HCEC 1CT (cell line): ENCODE measurements at regions not wholly inside any gene's neighbourhood (a gene's known extent, or its start where the extent isn't known, plus 50 kb on each side); places are given as distances from the start of the nearest gene placed in this dataset.
A peak's percentile ranks its signal among the peaks of the same experiment; 100 is the strongest.
"Not testable (repeated sequence)": the region's sequence is repeated elsewhere in the genome, so short reads cannot be mapped to it uniquely, and the experiment has no call there.

Experiments used
- DNase-seq: peaks from one replicate; pipeline ENCODE4 v3.0.0-alpha.2; 2017

DNA sequence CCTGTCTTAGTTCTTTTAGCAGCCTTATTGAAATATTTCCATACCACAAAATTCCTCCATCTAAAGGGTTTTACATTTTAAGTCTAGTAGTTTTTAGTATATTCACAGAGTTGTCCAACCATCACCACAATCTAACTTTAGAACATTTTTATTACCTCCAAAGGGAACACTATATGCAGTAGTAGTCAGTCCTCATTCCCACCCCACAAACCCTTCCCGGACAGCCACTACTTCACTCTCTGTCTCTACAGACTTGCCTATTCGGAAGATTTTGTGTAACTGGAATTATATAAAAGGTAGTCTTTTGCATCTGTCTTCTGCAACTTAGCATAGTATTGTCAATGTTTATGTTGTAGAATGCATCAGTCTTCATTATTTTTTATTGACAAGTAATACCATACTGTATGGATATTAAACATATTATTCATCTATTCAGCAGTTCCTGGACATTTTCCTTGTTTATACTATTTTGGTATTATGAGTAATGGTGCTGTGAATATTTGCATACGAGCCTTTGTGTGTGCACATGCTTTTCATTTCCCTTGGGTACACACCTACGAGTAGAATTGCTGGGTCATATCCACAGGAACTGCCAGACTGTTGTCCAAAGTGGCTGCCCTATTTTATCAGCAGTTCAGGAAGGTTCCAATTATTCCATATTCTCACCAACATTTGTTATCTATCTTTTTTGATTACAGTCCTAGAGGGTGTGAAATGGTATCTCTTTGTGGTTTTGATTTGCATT lies 60.9 kb upstream of the LANCL2 start:
- peak; percentile 15 for DNase-seq

DNA sequence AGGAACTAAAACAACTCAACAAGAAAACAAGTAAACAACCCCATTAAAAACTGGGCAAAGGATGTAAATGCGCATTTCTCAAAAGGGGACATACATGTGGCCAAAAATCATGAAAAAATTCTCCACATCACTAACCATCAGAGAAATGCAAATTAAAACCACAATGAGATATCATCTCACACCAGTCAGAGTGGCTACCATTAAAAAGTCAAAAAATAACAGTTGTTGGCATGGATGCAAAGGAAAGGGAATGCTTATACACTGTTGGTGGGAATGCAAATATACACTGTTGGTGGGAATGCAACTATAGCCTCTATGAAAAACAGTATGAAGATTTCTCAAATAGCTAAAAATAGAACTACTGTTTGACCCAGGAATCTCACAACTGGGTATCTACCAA lies 60.0 kb upstream of the LANCL2 start:
- no peak for DNase-seq

DNA sequence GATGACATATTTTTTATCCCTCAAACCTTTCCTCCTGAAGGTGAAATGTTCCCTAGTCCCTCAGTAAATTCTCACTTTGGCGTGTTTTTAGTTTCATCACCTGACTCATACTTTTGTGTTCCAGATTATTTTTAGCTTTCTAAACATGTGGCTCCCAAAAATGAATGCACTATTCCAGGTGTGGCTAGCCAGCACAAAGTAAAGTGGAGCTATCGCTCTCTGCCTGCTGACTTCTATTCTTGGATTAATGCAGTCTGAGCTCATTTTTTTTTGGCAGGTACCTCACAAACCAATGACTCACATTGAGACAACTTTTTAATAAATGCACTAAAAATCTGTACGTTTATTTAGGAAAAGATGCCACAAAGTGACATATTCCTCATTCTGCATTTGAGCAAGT lies 58.8 kb upstream of the LANCL2 start:
- no peak for DNase-seq

DNA sequence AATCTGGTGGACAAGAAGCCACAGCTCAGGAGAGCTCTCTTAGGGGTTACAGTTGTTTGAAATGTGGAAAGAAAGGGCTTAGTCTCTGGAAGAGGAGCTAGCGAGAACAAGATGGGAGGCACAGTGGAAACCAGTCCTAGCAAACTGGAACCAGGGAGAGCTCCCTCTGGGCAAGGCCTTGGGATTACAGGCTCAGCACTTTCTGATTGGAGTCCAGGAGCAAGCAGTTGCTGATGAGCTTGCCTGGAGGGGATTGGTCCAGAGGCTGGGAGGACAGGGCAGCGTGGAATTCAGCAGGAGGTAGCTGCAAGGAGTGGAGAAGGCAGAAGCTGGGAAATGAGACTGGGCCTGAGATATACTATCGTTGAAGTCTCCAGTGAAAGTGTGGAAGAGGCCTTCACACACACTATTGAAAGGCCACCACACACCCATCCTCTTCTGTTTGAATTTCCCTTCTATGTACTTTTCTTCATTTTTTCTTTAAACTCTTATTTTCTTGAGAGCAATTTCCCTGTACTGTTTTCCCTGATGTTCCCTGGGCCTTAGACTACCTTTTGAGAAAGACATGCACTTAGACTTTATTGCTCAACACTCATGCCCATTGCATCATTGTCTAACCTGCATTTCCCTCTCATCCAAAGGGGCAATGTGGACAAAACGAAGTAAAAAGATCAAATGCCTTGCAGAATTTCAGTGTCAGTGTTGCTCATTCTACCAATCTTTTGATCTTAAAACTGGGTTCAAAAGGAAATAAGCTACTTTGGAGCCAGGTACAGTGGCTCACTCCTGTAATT lies 57.8 kb upstream of the LANCL2 start:
- peak; percentile 18 for DNase-seq

DNA sequence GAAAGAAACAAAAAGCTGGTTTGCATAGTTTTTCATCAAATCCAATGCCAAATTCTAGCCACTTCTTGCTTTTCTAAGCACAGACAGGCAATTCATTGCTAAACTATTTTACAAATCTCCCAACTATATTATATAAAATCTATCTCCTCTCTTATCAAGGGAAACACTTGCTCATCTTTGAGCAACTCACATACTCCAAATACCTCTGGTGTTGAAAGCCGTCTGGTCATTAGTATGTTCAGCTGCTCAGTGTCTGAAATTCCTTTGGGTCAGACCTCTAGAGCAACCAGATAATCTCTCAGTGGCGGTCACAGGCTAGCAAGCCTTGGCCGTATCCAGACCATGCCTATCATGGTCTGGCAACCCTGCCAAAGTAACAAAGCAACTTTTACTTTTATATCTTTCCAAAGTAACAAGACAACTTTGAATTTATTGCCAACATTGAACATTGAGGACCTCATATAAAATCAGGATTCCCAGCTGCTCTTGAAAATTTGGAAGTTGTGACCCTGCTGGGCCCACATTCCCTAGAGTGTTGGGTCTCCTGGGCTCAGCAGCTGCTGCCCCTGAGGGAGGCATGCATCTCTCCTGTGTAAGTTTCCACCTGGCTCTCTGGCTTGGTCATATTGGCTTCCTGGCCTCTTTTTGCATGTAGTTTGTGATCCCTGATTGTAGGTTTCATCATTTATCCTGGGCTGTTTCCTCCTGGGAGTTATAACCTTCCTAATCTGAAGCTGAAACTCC lies 56.8 kb upstream of the LANCL2 start:
- peak; percentile 65 for DNase-seq

DNA sequence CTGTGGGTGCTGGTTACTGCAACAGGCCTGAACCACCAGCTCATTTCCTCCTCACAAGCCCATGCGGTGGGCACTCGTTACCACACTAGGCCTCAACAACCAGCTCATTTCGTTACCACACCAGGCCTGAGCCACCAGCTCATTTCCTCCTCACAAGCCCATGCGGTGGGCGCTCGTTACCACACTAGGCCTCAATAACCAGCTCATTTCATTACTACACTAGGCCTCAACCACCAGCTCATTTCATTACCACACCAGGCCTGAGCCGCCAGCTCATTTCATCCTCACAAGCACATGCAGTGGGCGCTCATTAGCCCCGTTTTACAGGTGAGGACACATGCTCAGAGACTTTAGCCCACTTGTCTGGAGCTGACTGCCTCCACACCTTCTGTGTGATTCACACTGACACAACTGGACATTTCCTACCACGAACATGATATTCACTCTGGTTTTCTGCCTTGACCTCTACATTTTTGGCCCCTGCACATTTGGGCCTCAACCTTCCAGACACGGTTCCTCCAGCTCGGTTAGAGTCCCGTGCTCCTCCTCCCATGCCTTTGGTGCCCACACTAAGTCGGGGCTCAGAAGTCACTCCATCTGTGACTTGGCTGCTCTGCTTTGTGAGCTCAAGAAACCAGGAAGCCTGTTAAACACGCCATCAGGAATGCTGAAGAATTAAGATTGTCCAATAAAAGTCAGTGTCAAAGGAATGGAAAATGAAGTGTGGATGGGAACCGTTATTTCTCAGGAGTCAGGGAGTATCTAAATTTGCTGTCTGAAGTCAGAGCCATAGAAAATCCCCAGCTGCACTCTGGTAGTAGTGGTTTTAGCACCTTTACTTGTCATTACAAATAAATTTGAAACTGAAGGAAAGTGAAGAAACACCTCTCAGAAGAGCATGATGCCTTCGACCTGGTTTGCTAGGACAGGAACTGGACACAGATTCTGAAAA lies 55.8 kb upstream of the LANCL2 start:
- no peak for DNase-seq

DNA sequence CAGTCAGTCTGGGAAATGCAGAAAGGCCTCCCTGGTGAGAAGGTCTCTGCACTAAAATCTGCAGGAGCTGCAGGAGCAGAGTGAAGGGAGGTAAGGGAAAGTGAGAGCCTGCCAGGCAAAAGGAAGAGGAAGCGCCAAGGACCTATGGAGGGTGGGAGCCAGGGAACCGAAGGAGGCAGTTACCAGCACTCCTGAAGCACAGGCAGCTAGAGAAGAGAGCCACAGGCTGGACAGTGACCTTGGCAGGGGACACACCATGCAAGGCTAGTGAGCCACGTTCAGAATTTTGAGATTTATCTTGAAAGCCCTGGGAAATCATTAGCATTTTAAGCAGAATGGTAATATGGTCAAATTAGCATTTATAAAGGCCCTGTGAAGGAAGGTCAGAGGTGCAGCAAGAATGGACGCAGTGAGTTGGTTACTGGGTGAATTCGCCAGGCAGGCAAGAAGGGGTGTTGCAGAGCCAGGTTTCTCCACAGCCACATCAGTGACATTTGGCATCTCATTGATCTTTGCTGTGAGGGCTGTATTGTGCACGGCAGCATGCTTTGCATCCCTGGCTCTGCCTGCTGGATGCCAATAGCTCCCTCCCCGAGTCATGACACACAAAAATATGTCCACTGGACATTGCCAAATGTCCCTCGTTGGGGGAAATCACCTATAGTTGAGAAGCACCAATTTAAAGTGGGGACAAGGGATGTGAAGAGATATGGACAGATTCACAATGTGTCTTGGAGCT lies 54.7 kb upstream of the LANCL2 start:
- DNase-seq: no peak

DNA sequence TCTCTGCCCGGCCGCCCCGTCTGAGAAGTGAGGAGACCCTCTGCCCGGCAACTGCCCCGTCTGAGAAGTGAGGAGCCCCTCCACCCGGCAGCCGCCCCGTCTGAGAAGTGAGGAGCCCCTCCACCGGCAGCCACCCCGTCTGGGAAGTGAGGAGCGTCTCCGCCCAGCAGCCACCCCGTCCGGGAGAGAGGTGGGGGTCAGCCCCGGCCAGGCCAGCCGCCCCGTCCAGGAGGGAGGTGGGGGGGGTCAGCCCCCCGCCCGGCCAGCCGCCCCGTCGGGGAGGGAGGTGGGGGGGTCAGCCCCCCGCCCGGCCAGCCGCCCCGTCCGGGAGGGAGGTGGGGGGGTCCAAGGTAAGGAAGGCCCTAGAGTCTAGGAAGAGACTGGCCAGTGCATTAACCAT lies 53.2 kb upstream of the LANCL2 start:
- DNase-seq: not testable (repeated sequence)

DNA sequence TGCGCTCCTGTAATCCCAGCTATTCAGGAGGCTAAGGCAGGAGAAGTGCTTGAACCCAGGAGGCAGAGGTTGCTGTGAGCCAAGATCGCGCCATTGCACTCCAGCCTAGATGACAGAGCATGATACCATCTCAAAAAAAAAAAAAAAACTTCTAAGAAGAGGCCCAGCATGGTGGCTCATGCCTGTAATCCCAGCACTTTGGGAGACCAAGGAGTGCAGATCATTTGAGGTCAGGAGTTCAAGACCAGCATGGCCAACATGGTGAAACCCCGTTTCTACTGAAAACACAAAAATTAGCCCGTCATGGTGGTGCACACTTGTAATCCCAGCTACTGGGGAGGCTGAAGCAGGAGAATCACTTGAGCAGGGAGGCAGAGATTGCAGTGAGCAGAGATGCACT lies 51.5 kb upstream of the LANCL2 start:
- not testable (repeated sequence) for DNase-seq

DNA sequence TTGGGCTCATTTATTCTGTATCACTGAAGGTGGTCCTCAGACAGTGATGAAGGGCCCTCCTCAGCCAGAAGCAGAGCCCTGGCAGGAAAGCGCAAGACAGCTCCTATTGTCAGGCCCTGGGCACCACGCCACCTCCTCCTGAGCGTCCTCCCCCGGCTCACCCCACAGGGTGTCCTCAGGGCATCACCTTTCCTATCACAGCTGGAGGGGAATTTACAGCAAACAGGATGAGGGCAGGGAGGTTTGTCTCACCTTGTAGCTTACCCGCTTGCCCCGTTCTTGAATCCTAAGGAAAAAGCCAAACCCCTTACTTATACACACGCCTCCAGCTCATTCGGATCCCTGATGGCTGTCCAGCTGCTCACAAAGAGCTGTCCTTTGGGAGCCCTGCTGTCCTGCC lies 50.2 kb upstream of the LANCL2 start:
- no peak for DNase-seq
